H1 (cell line): ENCODE measurements at regions not wholly inside any gene's neighbourhood (a gene's known extent, or its start where the extent isn't known, plus 50 kb on each side); places are given as distances from the start of the nearest gene placed in this dataset.

ENCODE experiments used
- ATF2 ChIP-seq: IDR thresholded peaks from 2 replicates; pipeline ENCODE4 v1.6.1; 2012; ENCODE audit warnings: low read length, inconsistent platforms
- CBX5 ChIP-seq: fragments of 300-800, 300-1000 bp; sonication (generic); IDR thresholded peaks from 2 replicates; pipeline ENCODE4 v1.7.1; 2016; ENCODE audit warnings: antibody characterized with exemption, low read length, low read depth
- CTCF ChIP-seq, 3 experiments: IDR thresholded peaks; 1 replicate in 2 of 3; 2 replicates in 1 of 3; pipeline versions ENCODE4 v1.5.1 to v1.6.1; 2011; ENCODE audit warnings: low read length in 3 of 3, mild to moderate bottlenecking in 3 of 3, inconsistent platforms in 2 of 3, low read depth in 1 of 3, moderate library complexity in 1 of 3; ENCODE audit not compliant: insufficient read depth in 1 of 3; ENCODE audit errors: control extremely low read depth in 1 of 3
- POLR2A ChIP-seq, 2 experiments: IDR thresholded peaks; 1 replicate in 1 of 2; 2 replicates in 1 of 2; pipeline ENCODE4 v1.6.1; 2011; ENCODE audit warnings: low read depth in 2 of 2, low read length in 2 of 2, mild to moderate bottlenecking in 2 of 2; ENCODE audit errors: control extremely low read depth in 1 of 2
- POLR2AphosphoS5 ChIP-seq: IDR thresholded peaks from 2 replicates; pipeline ENCODE4 v1.6.1; 2011; ENCODE audit warnings: low read depth, low read length
- RBBP5 ChIP-seq: IDR thresholded peaks from 2 replicates; pipeline ENCODE4 v1.7.1; 2012; ENCODE audit warnings: low read depth, mild to moderate bottlenecking, inconsistent platforms, low read length, moderate library complexity, borderline replicate concordance
- RFX5 ChIP-seq: IDR thresholded peaks from 2 replicates; pipeline ENCODE4 v1.6.1; 2011; ENCODE audit warnings: low read depth, low read length, improper control_type of control experiment, borderline replicate concordance
- RNF2 ChIP-seq: fragments of 200-900, 300-1000 bp; sonication (generic); IDR thresholded peaks from 2 replicates; pipeline ENCODE4 v1.7.1; 2016; ENCODE audit warnings: borderline replicate concordance, low read depth, mild to moderate bottlenecking, antibody characterized with exemption, low read length; ENCODE audit not compliant: poor library complexity, severe bottlenecking; ENCODE audit errors: missing control alignments
- SIX5 ChIP-seq: IDR thresholded peaks from 2 replicates; pipeline ENCODE4 v1.6.1; 2011; ENCODE audit warnings: mild to moderate bottlenecking, low read depth, low read length
- SP2 ChIP-seq: IDR thresholded peaks from 2 replicates; pipeline ENCODE4 v1.6.1; 2012; ENCODE audit warnings: mild to moderate bottlenecking, low read length, inconsistent platforms
- TAF1 ChIP-seq: IDR thresholded peaks from 2 replicates; pipeline ENCODE4 v1.6.1; 2011; ENCODE audit warnings: mild to moderate bottlenecking, low read depth, low read length
- ZNF274 ChIP-seq: IDR thresholded peaks from 2 replicates; pipeline ENCODE4 v1.7.0; 2012; ENCODE audit warnings: low read length, borderline replicate concordance; ENCODE audit errors: extremely low read depth
- TF ChIP-seq, protein P1 (sequence below): IDR thresholded peaks from 2 replicates; pipeline ENCODE4 v1.6.1; 2011; ENCODE audit warnings: low read length, improper control_type of control experiment

DNA sequence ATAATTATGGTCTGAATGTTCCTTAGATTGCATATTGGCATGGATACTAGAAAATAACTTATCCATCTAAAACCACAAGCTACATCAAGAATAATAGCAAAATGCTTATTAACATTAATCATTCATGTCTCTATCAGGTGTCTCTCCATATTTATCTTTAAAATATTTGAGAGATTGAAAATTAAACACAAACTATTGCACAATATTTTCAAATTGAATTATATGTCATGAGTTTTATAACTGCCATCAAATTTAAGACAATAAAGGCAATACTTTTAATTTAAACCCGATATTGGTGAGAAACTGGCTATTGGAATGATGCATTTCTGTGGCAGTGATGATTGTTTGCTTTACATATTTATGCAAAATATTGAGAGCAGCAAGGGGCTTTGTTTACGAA is 1506.8 kb upstream of the B3GALT2 start:
- no peak for TF ChIP-seq CTCF (IDR thresholded peaks at IDR 0.05; ENCODE audit: control extremely low read depth in 1 of 3, insufficient read depth in 1 of 3, low read depth in 1 of 3, low read length in 3 of 3)
- no peak for TF ChIP-seq POLR2A (IDR thresholded peaks at IDR 0.05; ENCODE audit: control extremely low read depth in 1 of 2, low read depth in 2 of 2, low read length in 2 of 2)
- no peak for TF ChIP-seq TAF1
- no peak for TF ChIP-seq CBX5
- no peak for TF ChIP-seq ATF2
- TF ChIP-seq, protein P1, sequence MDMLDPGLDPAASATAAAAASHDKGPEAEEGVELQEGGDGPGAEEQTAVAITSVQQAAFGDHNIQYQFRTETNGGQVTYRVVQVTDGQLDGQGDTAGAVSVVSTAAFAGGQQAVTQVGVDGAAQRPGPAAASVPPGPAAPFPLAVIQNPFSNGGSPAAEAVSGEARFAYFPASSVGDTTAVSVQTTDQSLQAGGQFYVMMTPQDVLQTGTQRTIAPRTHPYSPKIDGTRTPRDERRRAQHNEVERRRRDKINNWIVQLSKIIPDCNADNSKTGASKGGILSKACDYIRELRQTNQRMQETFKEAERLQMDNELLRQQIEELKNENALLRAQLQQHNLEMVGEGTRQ: no peak
- TF ChIP-seq SP2: no peak
- TF ChIP-seq RNF2: no peak
- TF ChIP-seq ZNF274: no peak
- TF ChIP-seq RFX5: no peak
- no peak for TF ChIP-seq SIX5
- TF ChIP-seq RBBP5: no peak
- TF ChIP-seq POLR2AphosphoS5: no peak
